GM18873 (cell line): ENCODE measurements at regions not wholly inside any gene's neighbourhood (a gene's known extent, or its start where the extent isn't known, plus 50 kb on each side); places are given as distances from the start of the nearest gene placed in this dataset.

Experiments used
- ATAC-seq: cut with Tn5 transposase; IDR thresholded peaks from one replicate; pipeline ENCODE4 v1.9.1; 2021; ENCODE audit warnings: mild to moderate bottlenecking, moderate library complexity, moderate number of reproducible peaks; ENCODE audit not compliant: unreplicated experiment, low FRiP score

GRCh38 chr2:156165742-156166141 lies 166.8 kb downstream of the NR4A2 start:
- ATAC-seq, result no peak

DNA sequence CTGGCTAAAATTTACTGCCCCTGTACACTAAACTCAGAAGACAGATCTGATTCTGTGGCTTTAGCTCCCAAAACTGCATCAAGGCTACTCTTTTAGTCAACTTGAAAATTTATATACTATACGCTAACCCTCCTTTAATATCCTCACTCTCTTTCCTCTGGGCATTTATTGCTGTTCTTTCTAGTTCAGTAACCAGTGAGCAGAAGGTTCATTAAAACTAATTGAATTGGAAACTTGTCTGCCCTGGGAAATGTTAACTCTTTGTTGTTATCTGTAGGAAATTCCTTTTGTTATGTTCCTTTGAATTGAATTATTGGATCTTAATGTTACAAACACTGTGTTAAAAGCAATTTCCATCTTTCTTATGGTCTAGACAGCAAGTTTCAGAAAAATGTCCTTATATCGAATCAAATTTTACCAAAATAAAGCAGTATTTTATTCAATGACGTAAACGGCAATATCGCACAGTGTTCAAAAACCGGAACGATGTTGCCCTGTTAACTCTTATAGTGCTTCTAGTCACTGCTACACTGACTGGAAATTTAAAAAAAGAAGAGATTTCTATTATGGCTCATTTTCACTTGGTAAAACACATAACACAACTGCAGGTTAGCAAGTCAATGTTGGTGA lies 168.3 kb downstream of the NR4A2 start:
- ATAC-seq, result no peak

DNA sequence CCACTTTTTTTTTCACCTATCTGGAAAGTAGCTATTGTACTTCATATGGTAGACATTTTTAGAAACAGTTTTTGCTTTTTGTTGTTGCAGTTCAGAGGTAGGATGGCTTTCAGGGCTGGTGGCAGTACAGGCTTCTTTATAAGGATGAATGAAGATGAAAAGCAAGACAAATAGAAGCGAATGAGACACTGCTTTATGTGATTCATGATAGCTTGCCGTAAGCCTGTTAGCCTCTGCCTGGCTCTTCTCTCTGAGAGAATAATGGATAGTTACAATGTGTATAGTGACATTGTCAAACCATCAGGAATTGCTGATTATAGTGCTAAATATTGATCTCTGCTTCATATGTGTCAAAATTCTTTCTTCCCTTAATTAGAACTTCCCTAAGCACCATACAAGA lies 173.7 kb downstream of the NR4A2 start:
- ATAC-seq, result no peak

- ATAC-seq, result no peak
Measured at GRCh38 chr2:156157670-156158069, 174.9 kb downstream of the NR4A2 start.

GRCh38 chr2:156156580-156156979 lies 175.9 kb downstream of the NR4A2 start:
- ATAC-seq, result no peak

- ATAC-seq, result no peak
Measured at GRCh38 chr2:156155319-156155718, 177.2 kb downstream of the NR4A2 start.

GRCh38 chr2:156151351-156151750 lies 181.2 kb downstream of the NR4A2 start:
- no peak for ATAC-seq

DNA sequence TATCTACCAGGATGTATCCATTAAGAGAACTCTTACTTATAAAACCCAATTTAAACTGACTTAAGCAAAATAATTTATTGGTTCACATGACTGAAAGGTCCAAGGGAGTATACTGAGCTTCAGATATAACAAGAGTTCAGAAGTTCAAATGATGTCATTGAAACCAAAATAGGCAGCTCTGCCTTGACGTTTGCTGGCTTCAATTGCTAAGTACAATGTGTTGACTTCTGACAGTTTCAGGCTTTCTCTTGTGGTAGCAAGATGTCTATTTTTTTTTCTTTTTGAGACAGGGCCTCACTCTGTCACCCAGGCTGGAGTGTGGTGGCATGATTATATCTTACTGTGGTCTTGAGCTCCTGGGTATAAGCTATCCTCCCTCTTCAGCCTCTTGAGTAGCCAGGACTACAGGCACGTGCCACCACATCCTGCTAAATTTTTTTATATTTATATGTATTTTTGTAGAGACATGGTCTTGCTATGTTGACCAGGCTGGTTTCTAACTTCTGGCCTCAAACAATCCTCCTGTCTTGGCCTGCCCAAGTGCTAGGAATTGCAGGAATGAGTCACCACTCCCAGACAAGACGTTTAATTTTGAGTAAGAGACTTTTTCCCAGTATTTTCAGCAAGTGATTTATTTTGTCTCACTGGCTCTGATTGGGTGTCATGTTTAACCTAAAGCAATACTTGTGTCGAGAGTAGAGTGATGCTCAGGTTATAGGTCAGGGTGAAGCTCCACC lies 184.8 kb downstream of the NR4A2 start:
- ATAC-seq, result peak; percentile 58

DNA sequence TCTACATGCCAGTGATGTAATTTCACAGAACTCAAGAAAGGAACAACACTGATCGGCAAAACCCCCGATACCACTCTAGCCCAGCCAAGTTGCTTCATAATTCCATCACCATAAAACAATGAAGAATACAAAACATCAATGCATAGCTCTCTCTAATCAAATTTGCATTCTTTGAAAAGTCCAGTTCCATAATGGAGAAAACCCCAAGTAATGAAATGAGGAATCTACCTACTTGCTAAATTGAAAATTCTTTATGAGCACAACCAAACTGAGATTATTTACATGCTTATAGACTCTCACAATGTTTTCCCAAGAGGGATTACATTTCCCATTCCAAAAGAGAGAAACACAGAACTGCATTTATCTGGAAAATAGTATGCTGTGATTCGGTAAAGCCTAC lies 186.5 kb downstream of the NR4A2 start:
- no peak for ATAC-seq

- ATAC-seq, result no peak
Measured at GRCh38 chr2:156145469-156145868, 187.1 kb downstream of the NR4A2 start.

GRCh38 chr2:156136566-156136965 lies 196.0 kb downstream of the NR4A2 start:
- ATAC-seq, result no peak

GRCh38 chr2:156134887-156135286 lies 197.6 kb downstream of the NR4A2 start:
- ATAC-seq, result no peak

DNA sequence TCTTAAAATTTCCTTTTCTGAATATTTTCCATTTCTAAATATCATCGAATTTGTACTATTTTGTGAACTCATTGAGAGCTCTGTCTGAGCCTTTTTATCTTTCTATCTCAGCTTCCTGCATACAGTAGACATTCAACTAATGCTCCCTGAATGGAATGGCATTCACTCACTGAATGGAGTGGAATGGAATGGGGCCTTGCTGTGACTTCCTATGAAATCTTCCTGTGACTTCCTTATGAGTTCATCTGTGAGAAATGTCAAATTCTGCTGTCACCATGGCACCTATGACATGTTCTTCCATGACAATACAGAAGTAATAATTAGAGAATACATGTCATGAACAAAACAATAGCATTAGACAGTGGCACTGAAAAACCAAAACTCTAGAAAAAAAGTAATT lies 199.6 kb downstream of the NR4A2 start:
- ATAC-seq, result no peak

DNA sequence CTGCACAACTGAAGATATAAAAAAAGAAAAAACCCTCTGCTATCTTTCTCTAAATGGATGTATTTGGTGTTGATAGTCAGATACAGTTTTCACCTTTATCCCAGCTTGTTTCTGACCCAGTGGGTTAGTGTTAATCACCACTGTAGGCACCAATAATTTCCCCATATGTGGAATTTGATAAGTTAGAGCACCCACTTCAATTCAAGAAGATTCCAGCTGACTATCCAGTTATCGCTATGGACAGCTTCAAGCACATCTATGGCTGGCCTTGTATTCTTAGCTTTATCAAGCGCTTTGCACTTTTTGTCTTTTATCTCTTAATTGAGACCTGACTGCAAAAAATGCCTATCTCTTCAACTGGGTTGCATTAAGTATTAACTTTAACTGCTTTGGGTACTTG lies 200.4 kb downstream of the NR4A2 start:
- ATAC-seq, result no peak

GRCh38 chr2:156129227-156129626 lies 203.3 kb downstream of the NR4A2 start:
- no peak for ATAC-seq

- ATAC-seq, result no peak
Measured at GRCh38 chr2:156125018-156125417, 207.5 kb downstream of the NR4A2 start.

- no peak for ATAC-seq
Measured at GRCh38 chr2:156124458-156124857, 208.1 kb downstream of the NR4A2 start.

DNA sequence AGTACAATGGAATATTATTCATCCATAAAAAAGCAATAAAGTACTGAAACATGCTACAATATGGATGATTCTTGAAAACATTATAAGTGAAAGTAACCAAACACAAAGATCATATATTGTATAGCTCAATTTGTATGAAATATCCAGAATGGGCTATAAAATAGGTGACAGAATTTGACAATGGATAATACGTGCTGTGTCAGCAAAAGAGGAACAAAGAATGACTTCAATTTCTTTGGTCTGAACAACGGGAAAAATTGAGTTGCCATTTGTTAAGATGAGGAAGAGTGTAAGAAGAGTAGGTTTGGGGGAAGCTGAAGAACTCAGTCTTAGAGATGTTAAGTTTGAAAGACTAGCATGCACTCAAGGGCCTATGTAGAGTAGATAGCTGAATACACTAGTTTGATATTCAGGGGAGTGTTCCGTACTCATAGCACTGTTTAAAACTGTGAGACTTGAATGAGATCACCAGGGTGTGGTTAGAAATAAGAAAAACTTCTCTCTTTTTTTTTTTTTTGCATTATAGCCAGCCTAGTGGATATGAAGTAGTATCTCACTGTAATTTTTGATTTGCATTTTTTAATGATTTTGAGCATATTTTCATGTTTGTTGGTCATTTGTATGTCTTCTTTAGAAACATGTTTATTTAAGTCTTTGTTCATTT lies 213.6 kb downstream of the NR4A2 start:
- ATAC-seq, result no peak

DNA sequence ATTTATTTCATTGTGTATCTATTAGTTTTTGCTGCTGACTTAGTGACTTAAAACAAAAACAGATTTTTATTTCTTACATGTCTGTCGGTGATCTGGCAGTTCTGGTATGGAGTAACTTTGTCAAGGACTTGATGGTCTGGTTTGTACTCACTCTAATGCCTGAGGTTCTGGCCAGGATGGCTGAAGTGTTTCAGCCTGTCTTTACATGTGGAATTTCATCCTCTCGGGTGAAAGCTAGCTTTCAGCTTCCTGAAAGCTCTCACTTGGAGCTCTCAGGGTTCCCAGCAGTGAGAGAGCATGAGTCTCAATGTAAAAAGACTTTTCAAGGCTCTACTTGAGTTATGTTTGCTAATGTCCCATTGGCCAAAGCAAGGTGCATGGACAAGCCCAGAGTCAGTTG lies 216.4 kb downstream of the NR4A2 start:
- ATAC-seq, result no peak

DNA sequence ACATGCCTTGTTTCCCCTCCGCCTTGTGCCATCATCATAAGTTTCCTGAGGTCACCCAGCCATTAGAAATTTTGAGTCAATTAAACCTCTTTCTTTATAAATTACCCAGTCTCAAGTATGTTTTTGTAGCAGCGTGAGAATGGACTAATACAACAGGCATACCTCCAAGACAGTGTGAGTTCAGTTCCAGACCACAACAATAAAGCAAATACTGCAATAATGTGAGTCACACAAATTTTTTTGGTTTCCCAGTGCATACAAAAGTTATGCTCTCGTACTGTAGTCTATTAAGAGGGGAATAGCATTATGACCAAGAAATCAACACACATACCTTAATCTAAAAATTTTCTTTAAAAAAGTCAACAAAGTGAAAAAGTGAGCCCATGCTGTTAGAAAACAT lies 217.2 kb downstream of the NR4A2 start:
- no peak for ATAC-seq

DNA sequence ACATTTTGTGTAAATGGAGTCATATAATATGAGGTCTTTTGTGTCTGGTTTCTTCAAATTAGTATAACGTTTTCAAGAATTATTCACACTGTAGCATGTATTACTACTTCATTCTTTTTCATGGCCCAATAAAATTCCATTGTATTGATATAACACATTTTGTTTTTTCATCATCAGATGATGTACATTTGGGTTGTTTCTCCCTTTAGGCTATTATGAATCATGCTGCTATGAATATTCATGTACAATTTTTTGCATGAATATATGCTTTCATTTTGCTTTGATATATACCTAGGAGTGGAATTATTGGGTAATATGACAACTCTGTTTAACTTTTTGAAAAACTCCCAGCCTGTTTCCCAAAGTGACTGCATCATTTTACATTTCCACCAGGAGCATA lies 220.2 kb downstream of the NR4A2 start:
- no peak for ATAC-seq

DNA sequence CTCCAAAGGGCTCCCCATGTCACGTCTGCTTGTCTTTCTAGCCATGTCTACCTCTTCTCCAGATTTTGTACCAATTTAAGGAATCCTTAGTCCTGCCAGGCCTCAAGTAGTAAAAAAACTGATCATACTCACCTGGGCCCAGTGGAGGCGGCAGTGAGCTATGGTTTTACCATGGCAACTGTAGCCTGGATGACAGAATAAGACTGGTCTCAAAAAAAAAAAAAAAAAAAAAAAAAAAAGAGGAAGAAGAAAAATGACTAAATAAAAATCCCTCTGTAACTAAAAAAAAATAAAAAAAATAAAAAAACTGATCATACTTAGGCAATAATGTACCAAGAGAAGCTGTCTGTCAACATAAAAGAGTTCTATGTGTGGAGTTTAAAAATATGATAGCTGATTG lies 221.6 kb downstream of the NR4A2 start:
- ATAC-seq, result peak; percentile 96
